K562 (cell line): ENCODE measurements at regions not wholly inside any gene's neighbourhood (a gene's known extent, or its start where the extent isn't known, plus 50 kb on each side); places are given as distances from the start of the nearest gene placed in this dataset.
A peak's percentile ranks its signal among the peaks of the same experiment; 100 is the strongest.

Source experiments
- ATAC-seq: fragments of 200-7000 bp; cut with Tn5 transposase; 3 replicates; pipeline ENCODE4 v1.9.1; 2020; ENCODE audit warnings: moderate library complexity
- BruUV-seq: library from RNA; stranded (reverse); fragments of 400-500 nt; replicated peaks from 2 replicates; lab custom pipeline; 2021; lab: Mats Ljungman, UMichigan
- CTCF ChIA-PET: fragments of 300-600 bp; formaldehyde crosslinking; extraction: SDS; loops from one replicate; lab custom pipeline; 2021; ENCODE audit warnings: low intra/inter-chr PET ratio; lab: Yijun Ruan, JAX
- POLR2A ChIA-PET: fragments of 300-600, 350-650 bp; sonication (Branson Sonifier 250); formaldehyde crosslinking; extraction: SDS; loops from one replicate; lab custom pipeline; 2021; ENCODE audit warnings: antibody characterized with exemption, inconsistent platforms; lab: Yijun Ruan, JAX
- DNase-seq, 4 experiments: peaks; one replicate each; pipeline versions ENCODE4 v3.0.0 to v3.0.0-alpha.2; 2011 to 2018; ENCODE audit warnings: low spot score in 3 of 4, mixed read lengths in 3 of 4; ENCODE audit errors: extremely low read depth in 1 of 4
- FAIRE-seq: peaks from 2 replicates; lab custom pipeline; 2011; peaks lifted over from hg19 to GRCh38; lab: Jason Lieb, UNC
- H2AFZ ChIP-seq: 2 replicates; pipeline ENCODE4 v1.6.0; 2011; ENCODE audit warnings: low read depth, low read length, control low read depth, inconsistent platforms
- H3K27ac ChIP-seq: fragments of 200-600 bp; 3 replicates; pipeline ENCODE4 v1.8.0; 2011; ENCODE audit warnings: low read depth, mild to moderate bottlenecking, control low read depth, inconsistent platforms, low read length, moderate library complexity, mixed read lengths; ENCODE audit errors: extremely low read depth
- H3K27me3 ChIP-seq, 2 experiments: fragments of 300-600 bp in 1 of 2; 2 replicates in 1 of 2; 3 replicates in 1 of 2; pipeline versions ENCODE4 v1.6.0 to v1.8.0; 2011; ENCODE audit warnings: inconsistent platforms in 2 of 2, low read length in 2 of 2, mild to moderate bottlenecking in 1 of 2, mixed read lengths in 1 of 2, moderate library complexity in 1 of 2; ENCODE audit not compliant: control insufficient read depth in 2 of 2, insufficient read depth in 2 of 2
- H3K36me3 ChIP-seq: fragments of 300-600 bp; 3 replicates; pipeline ENCODE4 v1.8.0; 2011; ENCODE audit warnings: mild to moderate bottlenecking, low read length, inconsistent platforms; ENCODE audit not compliant: control insufficient read depth, insufficient read depth
- H3K4me1 ChIP-seq, 2 experiments: fragments of 200-600 bp in 1 of 2; replicated peaks in 1 of 2; 2 replicates in 1 of 2; 3 replicates in 1 of 2; pipeline versions ENCODE4 v1.5.1 to v1.8.0; 2011; ENCODE audit warnings: inconsistent platforms in 2 of 2, low read length in 2 of 2, mild to moderate bottlenecking in 1 of 2, mixed read lengths in 1 of 2, moderate library complexity in 1 of 2; ENCODE audit not compliant: control insufficient read depth in 2 of 2, insufficient read depth in 2 of 2
- H3K4me2 ChIP-seq: 2 replicates; pipeline ENCODE4 v1.6.1; 2011; ENCODE audit warnings: low read length, control low read depth, inconsistent platforms, mixed read lengths; ENCODE audit not compliant: insufficient read depth
- H3K4me3 ChIP-seq: fragments of 200-600 bp; sonication (generic), shearing (Covaris generic); 2 replicates; pipeline ENCODE4 v1.5.1; 2016; ENCODE audit warnings: control low read depth, inconsistent platforms
- H3K79me2 ChIP-seq: fragments of 200-600 bp; 3 replicates; pipeline ENCODE4 v1.8.0; 2011; ENCODE audit warnings: low read length, inconsistent platforms; ENCODE audit not compliant: control insufficient read depth, insufficient read depth
- H3K9ac ChIP-seq, 2 experiments: 2 replicates each; pipeline versions ENCODE4 v1.6.0 to v1.6.1; 2011; ENCODE audit warnings: low read depth in 2 of 2, low read length in 2 of 2, control low read depth in 1 of 2, inconsistent platforms in 1 of 2, mild to moderate bottlenecking in 1 of 2, mixed read lengths in 1 of 2; ENCODE audit not compliant: insufficient read depth in 1 of 2
- H3K9me1 ChIP-seq: one replicate; pipeline ENCODE4 v1.6.0; 2011; ENCODE audit warnings: inconsistent platforms, mild to moderate bottlenecking, low read length, moderate library complexity; ENCODE audit not compliant: control insufficient read depth, insufficient read depth
- H3K9me3 ChIP-seq: replicated peaks from 2 replicates; pipeline ENCODE4 v1.5.1; 2011; ENCODE audit warnings: low read depth, low read length, inconsistent platforms; ENCODE audit not compliant: control insufficient read depth, insufficient read depth
- H4K20me1 ChIP-seq: replicated peaks from 2 replicates; pipeline ENCODE4 v1.6.1; 2011; ENCODE audit warnings: low read length, inconsistent platforms, mixed read lengths; ENCODE audit not compliant: control insufficient read depth, insufficient read depth
- ETV1 ChIP-seq: fragments of 450-650 bp; conservative IDR thresholded peaks from 2 replicates; pipeline ENCODE4 v1.6.1; 2016; ENCODE audit warnings: missing genetic modification characterization, control low read depth, low read depth, missing compliant biosample characterization
- HMGN3 ChIP-seq: IDR thresholded peaks from 2 replicates; pipeline ENCODE4 v1.6.1; 2011; ENCODE audit warnings: borderline replicate concordance, low read depth, mild to moderate bottlenecking, mixed read lengths, low read length; ENCODE audit not compliant: insufficient read length; ENCODE audit errors: extremely low read depth
- XRCC4 ChIP-seq: IDR thresholded peaks from one replicate; pipeline ENCODE4 v1.6.1; 2011; ENCODE audit not compliant: insufficient read depth, insufficient read length; ENCODE audit errors: extremely low read depth
- WGBS: fragments of 100-300 bp; shearing (Covaris generic); methylation state at CpG from one replicate; pipeline ENCODE4 v1.1.6; 2016; ENCODE audit warnings: low coverage, mixed read lengths; ENCODE audit not compliant: insufficient coverage; ENCODE audit errors: missing lambda C conversion rate; 5-methylcytosine and 5-hydroxymethylcytosine counted together
- in situ Hi-C: fragments of 300-500 bp; cut with MboI; formaldehyde crosslinking; loops from 4 replicates; pipeline ENCODE4 v1.15.0; 2018; ENCODE audit warnings: inconsistent platforms, mixed read lengths
- intact Hi-C: fragments of 100-400 bp; cut with micrococcal nuclease; formaldehyde crosslinking; loops from 2 replicates; pipeline ENCODE4 v1.14.2; 2022
- TF ChIP-seq, protein P1 (sequence below): fragments of 450-650 bp; IDR thresholded peaks from 2 replicates; pipeline ENCODE4 v1.6.1; 2016; ENCODE audit warnings: antibody characterized with exemption
- TF ChIP-seq, protein P2 (sequence below), 2 experiments: fragments of 450-650 bp; IDR thresholded peaks; 2 replicates each; pipeline ENCODE4 v1.6.1; 2016; ENCODE audit warnings: mild to moderate bottlenecking in 2 of 2, borderline replicate concordance in 1 of 2, low read depth in 1 of 2, moderate library complexity in 1 of 2
- TF ChIP-seq, protein P3 (sequence below): fragments of 250-450 bp; sonication (Bioruptor Pico); IDR thresholded peaks from 2 replicates; pipeline ENCODE4 v1.5.0; 2021; ENCODE audit warnings: mild to moderate bottlenecking, moderate library complexity

DNA sequence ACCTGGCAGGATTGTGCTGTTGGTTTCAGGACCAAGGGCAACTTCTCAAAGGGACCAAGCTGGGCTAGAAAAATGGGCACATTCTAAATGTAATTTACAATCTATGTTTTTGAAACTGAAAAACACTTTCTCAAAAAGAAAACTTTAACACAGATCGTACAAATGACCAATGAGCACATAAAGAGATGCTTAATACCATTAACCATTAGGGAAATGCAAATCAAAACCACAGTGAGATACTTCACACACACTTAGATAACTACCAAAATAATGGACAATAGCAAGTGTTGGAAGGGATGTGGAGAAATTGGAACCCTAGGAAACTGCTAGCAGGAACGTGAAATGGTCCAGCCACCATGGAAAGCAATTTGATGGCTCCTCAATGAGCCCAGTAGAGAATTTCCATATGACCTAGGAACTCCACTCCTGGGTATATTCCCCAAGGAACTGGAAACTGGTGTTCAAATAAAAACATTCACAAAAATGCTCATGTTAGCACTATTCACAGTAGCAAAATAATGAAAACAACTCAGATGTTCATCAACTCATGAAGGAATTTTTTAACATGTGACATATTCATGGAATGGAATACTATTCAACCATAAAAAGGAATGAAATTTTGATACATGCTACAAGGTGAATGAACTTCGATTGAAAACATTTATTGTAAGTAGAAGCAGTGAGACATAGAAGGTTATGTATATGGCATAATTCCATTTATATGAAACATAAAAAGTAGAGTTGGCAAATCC is 288.3 kb upstream of the NR2F2 start:
- Histone ChIP-seq H3K36me3 (no peaks in the 10 kb centered on the region), H3K27ac (peak overlapping the region; percentile 32; the same call in 2 of the 3 replicates), H3K9me3 (no peaks in the 10 kb centered on the region), H3K9ac (peak overlapping the region in 1 of 2 experiments; percentile 8; a peak in 1 of 4 replicates), H3K79me2 (no peaks in the 10 kb centered on the region), H2AFZ (peak overlapping the region; percentile 71), H3K4me3 (no peak overlapping the region), H4K20me1 (no peaks in the 10 kb centered on the region), H3K9me1 (no peaks in the 10 kb centered on the region), H3K4me2 (peak overlapping the region; percentile 28; the same call in 1 of the 2 replicates), H3K4me1 (peaks cover 3 to 30% of the 10 kb centered on the region in 2 experiments; a peak in 3 of 5 replicates), H3K27me3 (no peaks in the 10 kb centered on the region)
- no peak for DNase-seq
- ATAC-seq, result no peak
- 56% methylated on average over 3 of the region's 3 CpGs for WGBS
- POLR2A ChIA-PET, result interaction anchor here (0.8 to 1.2 kb wide), 3 partner anchors 10 to 12 kb away, joined by 3 to 4 read pairs (median 3); no protein-coding TSS in a partner anchor
- no TSS peak for BruUV-seq
- CTCF ChIA-PET, result no interaction called here
- in situ Hi-C loops, result no loop called here
- peak; percentile 26 for FAIRE-seq
- intact Hi-C loops, result loop anchor here (2.0 kb wide), 1 partner anchor 111 kb away; no protein-coding TSS in a partner anchor
- no peak for TF ChIP-seq ETV1
- no peak for TF ChIP-seq XRCC4
- TF ChIP-seq, protein P1, sequence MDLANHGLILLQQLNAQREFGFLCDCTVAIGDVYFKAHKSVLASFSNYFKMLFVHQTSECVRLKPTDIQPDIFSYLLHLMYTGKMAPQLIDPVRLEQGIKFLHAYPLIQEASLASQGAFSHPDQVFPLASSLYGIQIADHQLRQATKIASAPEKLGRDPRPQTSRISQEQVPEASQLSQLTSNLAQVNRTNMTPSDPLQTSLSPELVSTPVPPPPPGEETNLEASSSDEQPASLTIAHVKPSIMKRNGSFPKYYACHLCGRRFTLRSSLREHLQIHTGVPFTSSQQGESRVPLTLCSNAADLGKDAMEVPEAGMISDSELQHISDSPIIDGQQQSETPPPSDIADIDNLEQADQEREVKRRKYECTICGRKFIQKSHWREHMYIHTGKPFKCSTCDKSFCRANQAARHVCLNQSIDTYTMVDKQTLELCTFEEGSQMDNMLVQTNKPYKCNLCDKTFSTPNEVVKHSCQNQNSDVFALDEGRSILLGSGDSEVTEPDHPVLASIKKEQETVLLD, result no peak
- TF ChIP-seq, protein P2, sequence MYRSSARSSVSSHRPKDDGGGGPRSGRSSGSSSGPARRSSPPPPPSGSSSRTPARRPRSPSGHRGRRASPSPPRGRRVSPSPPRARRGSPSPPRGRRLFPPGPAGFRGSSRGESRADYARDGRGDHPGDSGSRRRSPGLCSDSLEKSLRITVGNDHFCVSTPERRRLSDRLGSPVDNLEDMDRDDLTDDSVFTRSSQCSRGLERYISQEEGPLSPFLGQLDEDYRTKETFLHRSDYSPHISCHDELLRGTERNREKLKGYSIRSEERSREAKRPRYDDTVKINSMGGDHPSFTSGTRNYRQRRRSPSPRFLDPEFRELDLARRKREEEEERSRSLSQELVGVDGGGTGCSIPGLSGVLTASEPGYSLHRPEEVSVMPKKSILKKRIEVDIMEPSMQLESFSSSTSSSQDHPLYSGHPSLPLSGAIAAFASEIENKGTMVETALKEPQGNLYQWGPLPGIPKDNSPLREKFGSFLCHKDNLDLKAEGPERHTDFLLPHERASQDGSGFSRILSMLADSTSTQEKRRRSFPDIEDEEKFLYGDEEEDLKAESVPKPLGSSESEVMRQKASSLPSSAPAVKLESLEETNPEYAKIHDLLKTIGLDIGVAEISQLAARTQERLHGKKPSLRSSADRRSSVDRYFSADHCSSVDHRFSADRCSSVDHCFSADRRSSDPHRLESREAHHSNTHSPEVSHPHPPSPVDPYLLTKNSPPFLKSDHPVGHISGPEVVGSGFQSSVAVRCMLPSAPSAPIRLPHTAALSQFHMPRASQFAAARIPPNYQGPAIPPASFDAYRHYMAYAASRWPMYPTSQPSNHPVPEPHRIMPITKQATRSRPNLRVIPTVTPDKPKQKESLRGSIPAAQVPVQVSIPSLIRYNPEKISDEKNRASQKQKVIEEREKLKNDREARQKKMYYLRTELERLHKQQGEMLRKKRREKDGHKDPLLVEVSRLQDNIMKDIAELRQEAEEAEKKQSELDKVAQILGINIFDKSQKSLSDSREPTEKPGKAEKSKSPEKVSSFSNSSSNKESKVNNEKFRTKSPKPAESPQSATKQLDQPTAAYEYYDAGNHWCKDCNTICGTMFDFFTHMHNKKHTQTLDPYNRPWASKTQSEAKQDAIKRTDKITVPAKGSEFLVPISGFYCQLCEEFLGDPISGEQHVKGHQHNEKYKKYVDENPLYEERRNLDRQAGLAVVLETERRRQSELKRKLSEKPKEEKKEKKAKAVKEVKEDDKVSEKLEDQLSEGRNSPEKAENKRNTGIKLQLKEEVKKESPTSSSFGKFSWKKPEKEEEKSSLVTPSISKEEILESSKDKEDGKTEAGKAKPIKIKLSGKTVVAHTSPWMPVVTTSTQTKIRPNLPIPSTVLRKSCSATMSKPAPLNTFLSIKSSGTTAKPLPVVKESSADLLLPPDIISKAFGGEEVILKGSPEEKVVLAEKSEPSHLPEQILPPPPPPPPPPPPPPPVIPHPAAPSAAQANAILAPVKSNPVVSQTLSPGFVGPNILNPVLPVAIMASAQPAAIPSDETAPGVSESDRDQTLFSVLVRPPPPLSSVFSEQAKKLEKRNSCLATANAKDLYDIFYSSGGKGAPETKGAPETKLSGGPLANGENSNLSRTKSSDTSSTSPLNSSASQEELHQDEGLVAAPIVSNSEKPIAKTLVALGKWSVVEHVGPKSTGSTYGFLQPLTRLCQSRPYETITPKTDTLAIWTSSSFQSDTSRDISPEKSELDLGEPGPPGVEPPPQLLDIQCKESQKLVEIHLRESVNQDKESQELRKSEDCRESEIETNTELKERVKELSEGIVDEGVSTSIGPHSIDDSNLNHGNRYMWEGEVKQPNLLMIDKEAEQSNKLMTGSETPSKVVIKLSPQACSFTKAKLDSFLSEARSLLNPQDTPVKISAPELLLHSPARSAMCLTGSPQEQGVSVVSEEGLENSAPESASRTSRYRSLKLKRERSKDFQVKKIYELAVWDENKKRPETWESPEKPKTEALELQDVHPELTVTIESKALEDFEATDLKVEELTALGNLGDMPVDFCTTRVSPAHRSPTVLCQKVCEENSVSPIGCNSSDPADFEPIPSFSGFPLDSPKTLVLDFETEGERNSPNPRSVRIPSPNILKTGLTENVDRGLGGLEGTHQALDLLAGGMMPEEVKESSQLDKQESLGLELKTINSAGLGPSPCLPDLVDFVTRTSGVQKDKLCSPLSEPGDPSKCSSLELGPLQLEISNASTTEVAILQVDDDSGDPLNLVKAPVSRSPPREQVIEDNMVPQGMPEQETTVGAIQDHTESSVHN (IDR thresholded peaks at IDR 0.05; ENCODE audit: borderline replicate concordance in 1 of 2, low read depth in 1 of 2), result no peak
- TF ChIP-seq, protein P3, sequence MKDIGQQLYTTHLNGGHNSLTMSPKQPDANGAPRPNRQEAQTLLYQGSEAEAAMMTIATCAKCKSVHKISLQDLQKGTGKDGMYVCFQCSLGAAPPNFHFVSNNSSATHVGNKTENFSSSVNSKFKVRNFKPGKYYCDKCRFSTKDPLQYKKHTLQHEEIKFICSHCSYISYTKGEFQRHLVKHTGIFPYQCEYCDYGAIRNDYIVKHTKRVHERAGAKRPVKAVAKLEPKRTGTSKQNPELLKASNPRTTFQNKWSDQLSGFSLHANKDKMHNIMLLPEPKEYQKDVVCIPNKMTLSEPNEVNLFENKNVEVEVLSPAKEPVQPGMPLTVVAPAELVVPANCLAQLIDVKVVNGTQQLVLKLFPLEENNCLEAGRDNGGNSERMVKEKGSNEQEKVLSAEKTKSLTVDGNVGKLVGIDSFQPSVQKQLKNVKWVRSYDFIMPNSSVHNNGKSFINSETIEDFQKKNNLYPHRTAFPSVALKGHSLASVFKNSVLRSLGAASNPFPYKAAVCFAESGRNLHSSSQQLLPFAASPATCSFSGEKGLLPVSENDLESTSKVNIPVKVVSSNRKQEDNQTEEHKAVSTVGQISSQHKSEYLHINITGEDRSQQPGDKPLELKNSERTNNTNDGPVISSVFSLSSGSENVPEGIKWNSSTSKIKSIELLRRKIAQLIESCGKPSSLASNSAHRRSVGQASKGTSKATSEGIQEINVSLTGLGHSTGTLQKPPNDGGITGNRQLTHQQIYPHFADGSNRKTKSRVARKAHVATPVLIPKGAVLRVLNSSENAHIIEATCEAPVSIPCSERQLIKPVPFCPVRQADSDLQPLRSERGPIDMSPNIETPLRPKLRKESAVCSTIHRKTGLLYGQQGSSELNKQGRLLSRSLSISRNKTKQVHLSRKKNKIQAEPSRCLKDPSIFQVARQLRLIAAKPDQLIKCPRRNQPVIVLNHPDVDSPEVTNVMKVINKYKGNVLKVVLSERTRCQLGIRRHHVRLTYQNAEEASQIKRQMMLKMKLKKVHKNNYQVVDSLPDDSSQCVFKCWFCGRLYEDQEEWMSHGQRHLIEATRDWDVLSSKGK (CRISPR knock-in tag), result no peak
- no peak for TF ChIP-seq HMGN3
